Right lobe of liver (tissue), 4 donors: ENCODE measurements at regions not wholly inside any gene's neighbourhood (a gene's known extent, or its start where the extent isn't known, plus 50 kb on each side); places are given as distances from the start of the nearest gene placed in this dataset.

Experiments
- POLR2A ChIP-seq: fragments of 450-650 bp; IDR thresholded peaks from one replicate; pipeline ENCODE4 v1.6.1; 2017; ENCODE audit warnings: antibody characterized with exemption, mild to moderate bottlenecking
- TF ChIP-seq, protein P1 (sequence below), 4 donors: fragments of 200-600 bp in 3 of 4; fragments of 450-650 bp in 1 of 4; IDR thresholded peaks; one replicate each; pipeline versions ENCODE4 v1.5.1 to v1.8.0; 2016 to 2022; ENCODE audit warnings: antibody characterized with exemption in 4 of 4, mild to moderate bottlenecking in 2 of 4
- donor health status: DM: no; HTN: no; CAD: no.
- donor health status: DM: no; HTN: no; CAD: no.
- donor health status: DM: no; HTN: yes; CAD: no.

DNA sequence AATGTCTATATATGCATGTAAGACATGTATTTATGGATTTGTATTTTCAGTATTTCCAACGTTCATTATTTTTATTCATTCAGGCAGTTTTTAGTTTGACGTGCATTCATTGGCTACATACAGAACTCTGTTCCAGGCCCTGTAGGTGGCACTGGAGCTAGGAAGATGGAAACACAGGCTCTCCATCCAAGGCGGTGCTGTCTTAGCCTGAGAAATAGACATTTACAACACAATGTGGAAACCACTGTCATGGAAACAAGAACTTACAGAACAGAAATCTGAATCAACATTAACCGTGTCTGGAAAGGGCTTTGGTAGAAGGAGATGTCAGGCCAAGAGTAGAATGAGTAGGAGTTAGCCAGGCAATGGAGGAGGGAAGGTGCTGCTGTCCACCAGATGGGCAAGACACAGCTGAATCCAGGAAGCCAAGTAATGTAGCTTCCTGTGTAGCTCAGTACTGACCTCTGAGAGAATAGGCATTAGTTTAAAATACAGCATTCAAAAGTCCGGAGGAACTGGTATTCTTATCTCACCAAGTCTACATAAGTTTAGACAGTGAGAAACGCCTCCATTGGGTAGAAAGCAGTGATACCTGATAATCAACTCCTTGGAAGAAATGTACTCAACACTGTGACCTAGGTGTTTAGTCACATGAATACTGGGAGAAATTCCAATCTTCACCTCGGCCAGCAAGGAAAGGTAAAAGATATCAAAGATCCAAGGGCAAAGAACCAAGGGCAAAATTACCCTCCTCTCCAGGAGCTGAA, 388.6 kb upstream of the CDH6 start:
- TF ChIP-seq POLR2A, result no peak
- TF ChIP-seq, protein P1, sequence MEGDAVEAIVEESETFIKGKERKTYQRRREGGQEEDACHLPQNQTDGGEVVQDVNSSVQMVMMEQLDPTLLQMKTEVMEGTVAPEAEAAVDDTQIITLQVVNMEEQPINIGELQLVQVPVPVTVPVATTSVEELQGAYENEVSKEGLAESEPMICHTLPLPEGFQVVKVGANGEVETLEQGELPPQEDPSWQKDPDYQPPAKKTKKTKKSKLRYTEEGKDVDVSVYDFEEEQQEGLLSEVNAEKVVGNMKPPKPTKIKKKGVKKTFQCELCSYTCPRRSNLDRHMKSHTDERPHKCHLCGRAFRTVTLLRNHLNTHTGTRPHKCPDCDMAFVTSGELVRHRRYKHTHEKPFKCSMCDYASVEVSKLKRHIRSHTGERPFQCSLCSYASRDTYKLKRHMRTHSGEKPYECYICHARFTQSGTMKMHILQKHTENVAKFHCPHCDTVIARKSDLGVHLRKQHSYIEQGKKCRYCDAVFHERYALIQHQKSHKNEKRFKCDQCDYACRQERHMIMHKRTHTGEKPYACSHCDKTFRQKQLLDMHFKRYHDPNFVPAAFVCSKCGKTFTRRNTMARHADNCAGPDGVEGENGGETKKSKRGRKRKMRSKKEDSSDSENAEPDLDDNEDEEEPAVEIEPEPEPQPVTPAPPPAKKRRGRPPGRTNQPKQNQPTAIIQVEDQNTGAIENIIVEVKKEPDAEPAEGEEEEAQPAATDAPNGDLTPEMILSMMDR (IDR thresholded peaks at IDR 0.05), result peak in 1 of 4 donors; percentile 16
